WI38 (cell line): ENCODE measurements at regions not wholly inside any gene's neighbourhood (a gene's known extent, or its start where the extent isn't known, plus 50 kb on each side); places are given as distances from the start of the nearest gene placed in this dataset.
"Not testable (repeated sequence)": the region's sequence is repeated elsewhere in the genome, so short reads cannot be mapped to it uniquely, and the experiment has no call there.

Source experiments
- H3K4me3 ChIP-seq: 2 replicates; pipeline ENCODE4 v1.5.1; 2011; ENCODE audit warnings: low read depth, mild to moderate bottlenecking, control low read depth, low read length
- TF ChIP-seq, protein P1 (sequence below): IDR thresholded peaks from 2 replicates; pipeline ENCODE4 v1.5.1; 2012; ENCODE audit warnings: low read depth, mild to moderate bottlenecking, control low read depth, low read length

DNA sequence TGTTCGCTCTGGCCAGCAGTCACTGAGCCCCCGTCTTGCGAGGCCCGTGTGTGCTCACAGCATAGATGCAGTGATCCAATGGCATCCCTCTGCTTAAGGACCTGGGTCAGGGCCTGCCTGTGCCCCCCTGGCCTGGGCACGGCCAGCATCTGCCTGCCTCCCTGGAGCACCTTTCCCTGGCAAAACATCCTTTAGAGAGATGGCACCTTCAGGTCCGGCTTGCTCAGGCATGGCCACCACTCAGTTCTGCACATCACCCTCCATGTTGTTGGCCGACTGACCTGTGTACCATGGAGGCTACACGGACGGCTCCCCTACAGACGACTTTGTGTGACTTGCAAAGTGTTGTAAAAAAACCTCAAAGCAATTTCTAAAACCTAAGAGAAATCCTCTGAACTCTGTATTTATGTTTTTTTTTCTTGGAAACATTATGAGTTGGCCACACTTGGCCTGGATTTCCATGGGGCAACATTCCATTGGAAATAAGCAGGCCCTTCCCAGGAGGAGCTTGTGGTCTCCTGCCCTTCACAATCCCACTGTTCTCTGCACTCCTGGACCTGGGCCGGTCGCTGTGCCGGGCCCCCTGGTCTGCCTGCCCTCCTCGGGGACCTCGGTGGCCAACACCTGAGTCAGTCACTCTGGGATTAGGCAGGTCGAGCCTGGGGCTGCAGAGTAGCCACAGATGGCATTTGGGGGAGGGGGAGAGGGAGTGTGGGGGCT, 592.4 kb downstream of the TBC1D22A start:
- no peak overlapping the region for H3K4me3 ChIP-seq
- TF ChIP-seq, protein P1, sequence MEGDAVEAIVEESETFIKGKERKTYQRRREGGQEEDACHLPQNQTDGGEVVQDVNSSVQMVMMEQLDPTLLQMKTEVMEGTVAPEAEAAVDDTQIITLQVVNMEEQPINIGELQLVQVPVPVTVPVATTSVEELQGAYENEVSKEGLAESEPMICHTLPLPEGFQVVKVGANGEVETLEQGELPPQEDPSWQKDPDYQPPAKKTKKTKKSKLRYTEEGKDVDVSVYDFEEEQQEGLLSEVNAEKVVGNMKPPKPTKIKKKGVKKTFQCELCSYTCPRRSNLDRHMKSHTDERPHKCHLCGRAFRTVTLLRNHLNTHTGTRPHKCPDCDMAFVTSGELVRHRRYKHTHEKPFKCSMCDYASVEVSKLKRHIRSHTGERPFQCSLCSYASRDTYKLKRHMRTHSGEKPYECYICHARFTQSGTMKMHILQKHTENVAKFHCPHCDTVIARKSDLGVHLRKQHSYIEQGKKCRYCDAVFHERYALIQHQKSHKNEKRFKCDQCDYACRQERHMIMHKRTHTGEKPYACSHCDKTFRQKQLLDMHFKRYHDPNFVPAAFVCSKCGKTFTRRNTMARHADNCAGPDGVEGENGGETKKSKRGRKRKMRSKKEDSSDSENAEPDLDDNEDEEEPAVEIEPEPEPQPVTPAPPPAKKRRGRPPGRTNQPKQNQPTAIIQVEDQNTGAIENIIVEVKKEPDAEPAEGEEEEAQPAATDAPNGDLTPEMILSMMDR, result no peak

DNA sequence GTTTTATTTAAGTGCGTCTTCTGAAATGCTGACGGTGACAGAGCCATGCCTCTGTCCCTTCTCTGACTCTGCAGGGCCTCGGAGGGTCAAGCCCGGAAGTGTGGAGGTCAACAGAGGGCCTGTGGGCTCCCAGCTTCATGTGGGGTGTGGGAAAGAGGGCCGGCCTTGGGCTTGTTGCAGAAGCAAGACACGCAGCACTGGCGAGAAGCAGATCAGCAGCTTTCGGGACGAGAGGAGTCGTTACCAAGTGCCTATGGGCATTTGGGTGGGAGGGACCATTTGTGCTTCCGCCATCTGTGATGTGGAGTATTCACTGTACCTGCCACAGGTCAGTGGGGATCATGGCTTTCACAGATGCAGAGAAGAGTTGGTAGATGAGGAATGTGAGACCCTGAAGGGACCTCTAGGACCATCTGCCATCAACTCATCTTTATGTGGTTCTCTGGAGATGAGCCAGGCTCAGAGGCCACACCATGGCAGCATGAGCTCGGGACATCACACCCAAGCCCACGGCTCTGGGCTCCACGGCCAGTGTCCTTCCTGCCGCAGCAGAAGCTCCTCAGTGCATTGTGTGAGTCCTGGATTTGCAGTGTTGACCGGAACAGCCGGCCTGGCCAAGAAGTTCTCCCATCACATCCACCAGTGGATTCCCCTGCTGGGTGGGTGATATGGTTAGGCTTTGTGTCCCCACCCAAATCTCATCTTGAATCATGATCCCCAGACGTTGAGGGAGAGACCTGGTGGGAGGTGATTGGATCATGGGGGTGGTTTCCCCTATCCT, 590.7 kb downstream of the TBC1D22A start:
- TF ChIP-seq, protein P1, result no peak
- H3K4me3 ChIP-seq, result no peak overlapping the region

DNA sequence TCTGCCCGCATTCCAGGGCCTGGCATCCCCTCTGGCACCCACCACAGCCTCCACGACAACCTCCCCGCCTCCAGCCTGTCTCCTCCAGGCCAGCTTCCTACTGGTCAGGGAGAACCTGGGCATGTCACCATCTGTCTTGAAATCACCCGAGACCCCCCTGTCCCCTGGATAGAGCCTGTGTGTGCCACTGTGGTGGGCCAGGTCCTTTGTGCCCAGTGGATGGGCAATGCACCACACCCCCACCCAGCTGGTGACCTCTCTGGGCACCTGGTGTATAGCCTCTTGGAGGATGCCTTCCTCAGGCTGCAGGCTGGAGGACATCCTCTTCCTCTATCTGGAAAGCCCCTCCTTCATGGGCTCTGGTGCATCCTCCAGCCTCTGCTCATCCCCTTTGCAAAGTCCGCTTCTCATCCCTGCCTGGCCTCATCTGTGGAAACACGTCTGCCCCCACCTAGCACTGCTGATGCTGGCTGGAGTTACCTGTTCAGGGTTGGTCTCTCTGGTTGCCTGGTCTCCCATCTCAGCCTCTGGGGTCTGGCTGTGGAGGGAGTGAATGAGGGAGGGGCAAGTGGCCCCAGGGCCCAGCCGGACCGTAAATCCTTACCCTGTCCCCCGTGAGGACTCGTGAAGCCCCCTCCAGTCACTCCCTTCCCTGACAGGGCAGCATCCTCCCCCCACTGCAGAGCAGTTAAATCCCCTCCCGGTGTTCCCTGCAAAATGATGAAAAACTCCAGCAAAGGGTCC, 589.6 kb downstream of the TBC1D22A start:
- TF ChIP-seq, protein P1, result no peak
- H3K4me3 ChIP-seq, result no peak overlapping the region

DNA sequence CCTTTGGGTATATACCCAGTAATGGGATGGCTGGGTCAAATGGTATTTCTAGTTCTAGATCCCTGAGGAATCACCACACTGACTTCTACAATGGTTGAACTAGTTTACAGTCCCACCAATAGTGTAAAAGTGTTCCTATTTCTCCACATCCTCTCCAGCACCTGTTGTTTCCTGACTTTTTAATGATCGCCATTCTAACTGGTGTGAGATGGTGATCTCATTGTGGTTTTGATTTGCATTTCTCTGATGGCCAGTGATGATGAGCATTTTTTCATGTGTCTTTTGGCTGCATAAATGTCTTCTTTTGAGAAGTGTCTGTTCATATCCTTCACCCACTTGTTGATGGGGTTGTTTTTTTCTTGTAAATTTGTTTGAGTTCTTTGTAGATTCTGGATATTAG, 583.8 kb downstream of the TBC1D22A start:
- H3K4me3 ChIP-seq, result not testable (repeated sequence)

DNA sequence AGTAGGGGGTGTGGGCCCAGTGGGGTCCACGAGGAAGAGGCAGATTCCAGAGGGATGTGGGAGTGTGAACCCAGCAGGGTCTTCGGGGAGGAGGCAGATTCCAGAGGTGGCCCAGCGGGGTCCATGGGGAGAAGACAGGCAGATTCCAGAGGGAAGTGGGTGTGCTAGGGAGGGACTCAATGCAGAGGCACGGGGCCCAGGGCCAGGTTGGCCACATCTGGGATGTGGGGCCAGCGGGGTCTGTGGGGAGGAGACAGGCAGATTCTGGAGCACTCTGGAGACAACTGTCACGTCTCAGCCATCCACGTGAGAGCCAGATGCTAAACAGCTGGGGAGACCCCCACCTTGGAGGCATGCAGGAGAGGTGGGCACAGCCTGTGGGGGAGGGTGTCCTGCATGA, 582.6 kb downstream of the TBC1D22A start:
- TF ChIP-seq, protein P1, result no peak
- no peak overlapping the region for H3K4me3 ChIP-seq

DNA sequence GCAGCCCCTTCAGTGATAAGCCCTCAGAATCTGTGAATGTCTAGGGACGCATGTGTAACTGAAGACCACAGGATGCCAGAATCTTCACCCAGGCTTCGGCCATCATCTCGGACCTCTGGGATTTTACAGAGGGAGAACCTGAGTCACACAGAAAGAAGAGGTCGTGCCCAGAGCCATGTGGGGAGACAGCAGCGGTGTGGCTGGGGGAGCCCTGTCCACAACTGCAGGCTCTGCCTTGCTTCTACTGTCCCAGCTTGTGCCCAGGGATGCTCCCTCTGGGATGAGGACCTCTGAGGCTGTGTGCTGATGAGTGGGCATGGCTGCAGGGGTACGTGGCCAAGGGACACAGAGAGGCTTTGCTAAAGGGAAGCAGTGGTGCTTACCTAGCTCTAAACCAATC, 582.0 kb downstream of the TBC1D22A start:
- TF ChIP-seq, protein P1, result no peak
- no peak overlapping the region for H3K4me3 ChIP-seq

DNA sequence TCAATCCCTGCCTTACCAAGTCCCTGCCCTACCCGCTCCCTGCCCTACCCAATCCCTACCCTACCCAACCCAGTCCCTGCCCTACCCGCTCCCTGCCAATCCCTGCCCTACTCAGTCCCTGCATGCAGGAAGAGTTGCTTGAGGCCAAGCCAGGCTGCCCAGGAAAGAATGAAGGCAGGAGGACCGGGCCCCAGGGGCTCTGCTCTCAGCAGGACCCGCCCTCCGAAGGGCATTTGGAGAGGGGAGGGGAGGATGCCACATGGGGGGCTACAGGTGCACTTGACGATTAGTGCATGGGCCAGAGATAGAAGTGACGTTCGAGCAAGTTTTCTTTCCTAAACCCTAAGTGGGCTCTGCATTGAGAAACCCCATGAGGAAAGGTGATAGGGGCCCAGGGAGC, 581.2 kb downstream of the TBC1D22A start:
- H3K4me3 ChIP-seq, result no peak overlapping the region
- TF ChIP-seq, protein P1, result no peak
